GM18499 (cell line): ENCODE measurements at regions not wholly inside any gene's neighbourhood (a gene's known extent, or its start where the extent isn't known, plus 50 kb on each side); places are given as distances from the start of the nearest gene placed in this dataset.

Experiments used
- ATAC-seq: cut with Tn5 transposase; IDR thresholded peaks from one replicate; pipeline ENCODE4 v1.9.1; 2021; ENCODE audit warnings: moderate number of reproducible peaks; ENCODE audit not compliant: insufficient read depth, unreplicated experiment

GRCh38 chr12:114920771-114921554 lies 237.0 kb upstream of the TBX3 start:
- no peak for ATAC-seq

GRCh38 chr12:114919479-114919878 lies 235.5 kb upstream of the TBX3 start:
- no peak for ATAC-seq

GRCh38 chr12:114918535-114919233 lies 234.7 kb upstream of the TBX3 start:
- ATAC-seq: no peak

- ATAC-seq: no peak
These were observed 234.0 kb upstream of the TBX3 start for GRCh38 chr12:114917953-114918352.

- ATAC-seq: no peak
These were observed 233.3 kb upstream of the TBX3 start for GRCh38 chr12:114917307-114917706.

- no peak for ATAC-seq
These were observed 232.6 kb upstream of the TBX3 start for GRCh38 chr12:114916541-114916940.

- no peak for ATAC-seq
These were observed 232.1 kb upstream of the TBX3 start for GRCh38 chr12:114916124-114916523.

- ATAC-seq: no peak
These were observed 230.2 kb upstream of the TBX3 start for GRCh38 chr12:114913871-114914801.

GRCh38 chr12:114912811-114913210 lies 228.8 kb upstream of the TBX3 start:
- ATAC-seq: no peak

- ATAC-seq: no peak
These were observed 227.2 kb upstream of the TBX3 start for GRCh38 chr12:114911196-114911595.

- ATAC-seq: no peak
These were observed 220.5 kb upstream of the TBX3 start for GRCh38 chr12:114904254-114905003.

GRCh38 chr12:114903083-114903691 lies 219.2 kb upstream of the TBX3 start:
- no peak for ATAC-seq

- no peak for ATAC-seq
These were observed 218.7 kb upstream of the TBX3 start for GRCh38 chr12:114902665-114903064.

GRCh38 chr12:114901316-114901715 lies 217.3 kb upstream of the TBX3 start:
- no peak for ATAC-seq

- no peak for ATAC-seq
These were observed 214.2 kb upstream of the TBX3 start for GRCh38 chr12:114898159-114898558.

GRCh38 chr12:114895827-114896226 lies 211.9 kb upstream of the TBX3 start:
- ATAC-seq: no peak

GRCh38 chr12:114895081-114895480 lies 211.1 kb upstream of the TBX3 start:
- no peak for ATAC-seq

- ATAC-seq: no peak
These were observed 210.1 kb upstream of the TBX3 start for GRCh38 chr12:114894076-114894475.

- no peak for ATAC-seq
These were observed 205.1 kb upstream of the TBX3 start for GRCh38 chr12:114888928-114889584.
